ENCODE measurements at regions not wholly inside any gene's neighbourhood (a gene's known extent, or its start where the extent isn't known, plus 50 kb on each side); places are given as distances from the start of the nearest gene placed in this dataset.
"Not testable (repeated sequence)": the region's sequence is repeated elsewhere in the genome, so short reads cannot be mapped to it uniquely, and the experiment has no call there.

DNA sequence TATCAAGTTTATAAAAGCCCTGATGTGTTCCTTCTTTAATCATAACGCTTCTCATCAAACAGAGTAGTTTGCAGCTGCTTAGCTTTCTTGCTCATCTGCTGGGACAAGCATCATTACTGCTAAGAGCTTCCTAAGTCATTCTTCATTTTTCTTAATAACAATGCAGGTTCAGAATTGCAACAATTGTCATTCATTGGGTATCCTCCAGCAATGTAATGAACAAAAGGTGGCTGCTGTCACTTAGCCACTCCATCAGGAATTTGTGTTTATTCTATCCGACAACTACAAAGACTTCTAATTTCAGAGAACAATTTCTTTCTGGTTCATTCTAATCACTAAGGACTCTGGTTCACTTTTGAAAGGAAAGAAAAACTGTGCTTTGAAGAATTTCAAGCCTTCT is 836.7 kb upstream of the CDH10 start:
- H3K9me3 Mint-ChIP-seq, result peaks cover 6% of the 10 kb centered on the region
- no peak overlapping the region for H3K4me3 Mint-ChIP-seq
- no peaks in the 10 kb centered on the region for H3K4me1 Mint-ChIP-seq
- no peaks in the 10 kb centered on the region for H3K36me3 Mint-ChIP-seq (ENCODE audit: low read depth)
- H3K27me3 Mint-ChIP-seq, result no peaks in the 10 kb centered on the region
- ChIA-PET CTCF (no interaction called here), POLR2A (no interaction called here)
- DNase-seq, result no peak
- no peak overlapping the region for H3K27ac Mint-ChIP-seq

- H3K4me1 Mint-ChIP-seq, result no peaks in the 10 kb centered on the region
- no peak overlapping the region for H3K4me3 Mint-ChIP-seq
- peaks cover 14% of the 10 kb centered on the region for H3K9me3 Mint-ChIP-seq
- ChIA-PET POLR2A (no interaction called here), CTCF (no interaction called here)
- H3K36me3 Mint-ChIP-seq (ENCODE audit: low read depth), result no peaks in the 10 kb centered on the region
- H3K27ac Mint-ChIP-seq, result no peak overlapping the region
- DNase-seq, result no peak
- H3K27me3 Mint-ChIP-seq, result no peaks in the 10 kb centered on the region
These were observed 814.3 kb upstream of the CDH10 start for GRCh38 chr5:25459082-25459481.

- POLR2A ChIA-PET, result no interaction called here
- H3K4me1 Mint-ChIP-seq, result no peaks in the 10 kb centered on the region
These were observed 813.9 kb upstream of the CDH10 start for GRCh38 chr5:25458628-25459027.

DNA sequence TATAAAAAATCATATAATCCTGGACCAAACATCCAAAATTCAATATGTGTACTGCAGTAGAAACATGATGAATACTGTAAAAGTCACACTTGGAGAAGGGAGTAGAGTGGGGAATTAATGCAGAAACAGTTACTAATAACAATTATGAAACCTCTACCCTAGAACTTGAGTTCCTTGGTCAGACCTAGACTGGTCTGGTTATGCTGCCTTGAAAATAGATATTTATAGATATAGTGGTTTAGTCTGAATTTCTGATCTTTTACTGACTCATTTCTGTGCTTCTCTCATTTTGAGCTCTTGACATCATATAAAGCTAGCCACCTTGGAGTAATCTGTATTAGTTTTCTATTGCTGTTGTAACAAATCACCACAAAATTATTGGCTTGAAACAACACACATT is 808.7 kb upstream of the CDH10 start:
- no peak for DNase-seq
- H3K27me3 Mint-ChIP-seq, result no peaks in the 10 kb centered on the region
- H3K27ac Mint-ChIP-seq, result no peak overlapping the region
- ChIA-PET CTCF (no interaction called here), POLR2A (no interaction called here)
- H3K9me3 Mint-ChIP-seq, result peaks cover 13% of the 10 kb centered on the region
- no peaks in the 10 kb centered on the region for H3K4me1 Mint-ChIP-seq
- H3K36me3 Mint-ChIP-seq (ENCODE audit: low read depth), result no peaks in the 10 kb centered on the region
- H3K4me3 Mint-ChIP-seq, result no peak overlapping the region

More at GRCh38 chr5:25458628-25459027, 813.9 kb upstream of the CDH10 start:
- H3K27ac Mint-ChIP-seq, result no peak overlapping the region
- CTCF ChIA-PET, result no interaction called here
- DNase-seq, result no peak
- H3K27me3 Mint-ChIP-seq, result no peaks in the 10 kb centered on the region
- H3K36me3 Mint-ChIP-seq (ENCODE audit: low read depth), result no peaks in the 10 kb centered on the region
- no peak overlapping the region for H3K4me3 Mint-ChIP-seq
- peaks cover 15% of the 10 kb centered on the region for H3K9me3 Mint-ChIP-seq

GRCh38 chr5:25451294-25451693 is 806.5 kb upstream of the CDH10 start:
- CTCF ChIA-PET, result no interaction called here
- no peaks in the 10 kb centered on the region for H3K4me1 Mint-ChIP-seq

DNA sequence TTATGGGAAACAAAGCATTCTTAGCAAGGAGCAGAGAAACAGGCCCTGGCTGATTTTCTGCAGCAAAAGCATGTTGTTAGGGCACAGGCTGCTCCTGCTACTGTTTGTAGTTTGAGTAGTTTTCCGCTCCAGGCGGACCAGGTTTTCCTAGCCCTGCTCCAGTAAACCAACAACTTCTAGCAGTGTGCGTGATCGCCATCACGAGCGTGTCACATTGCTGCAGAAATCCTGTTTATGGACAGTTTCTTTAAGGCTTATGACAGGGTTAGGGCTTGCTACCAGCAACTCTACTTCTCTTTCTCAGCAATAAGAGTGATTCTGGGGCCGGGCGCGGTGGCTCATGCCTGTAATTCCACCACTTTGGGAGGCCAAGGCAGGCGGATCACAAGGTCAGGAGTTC is 803.9 kb upstream of the CDH10 start:
- CTCF ChIA-PET, result no interaction called here
- POLR2A ChIA-PET, result no interaction called here
- Mint-ChIP-seq H3K36me3 (ENCODE audit: low read depth) (no peaks in the 10 kb centered on the region), H3K4me1 (no peaks in the 10 kb centered on the region), H3K4me3 (no peak overlapping the region), H3K9me3 (peaks cover 3% of the 10 kb centered on the region), H3K27me3 (no peaks in the 10 kb centered on the region), H3K27ac (no peak overlapping the region)
- no peak for DNase-seq

More at GRCh38 chr5:25451294-25451693, 806.5 kb upstream of the CDH10 start:
- no peak overlapping the region for H3K27ac Mint-ChIP-seq
- H3K36me3 Mint-ChIP-seq (ENCODE audit: low read depth), result no peaks in the 10 kb centered on the region
- no peak for DNase-seq
- H3K4me3 Mint-ChIP-seq, result no peak overlapping the region
- no peaks in the 10 kb centered on the region for H3K27me3 Mint-ChIP-seq
- H3K9me3 Mint-ChIP-seq, result peaks cover 10% of the 10 kb centered on the region
- POLR2A ChIA-PET, result no interaction called here

DNA sequence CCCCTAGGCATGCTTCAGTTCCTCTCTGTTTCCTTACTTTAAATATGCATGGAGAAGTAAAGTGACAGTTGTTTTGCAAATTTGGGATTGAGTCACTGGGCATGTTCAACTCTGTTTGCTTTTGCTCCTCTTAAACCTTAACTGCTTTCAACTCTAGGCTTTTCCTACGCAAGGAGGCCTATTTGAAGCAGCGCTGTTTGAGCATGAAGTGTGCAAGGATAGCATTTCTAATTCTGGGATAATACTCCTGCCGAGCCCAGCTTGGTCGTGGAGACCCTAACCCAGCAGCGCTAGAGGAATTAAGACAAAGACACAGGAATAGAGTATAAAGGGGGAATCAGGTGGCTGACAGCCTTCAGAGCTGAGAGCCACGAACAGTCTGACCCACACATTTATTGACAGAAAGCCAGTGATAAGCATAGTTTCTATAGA is 803.4 kb upstream of the CDH10 start:
- no peak overlapping the region for H3K4me3 Mint-ChIP-seq
- H3K4me1 Mint-ChIP-seq, result no peaks in the 10 kb centered on the region
- DNase-seq, result no peak
- H3K27me3 Mint-ChIP-seq, result no peaks in the 10 kb centered on the region
- ChIA-PET POLR2A (no interaction called here), CTCF (no interaction called here)
- no peaks in the 10 kb centered on the region for H3K36me3 Mint-ChIP-seq (ENCODE audit: low read depth)
- no peak overlapping the region for H3K27ac Mint-ChIP-seq
- peaks cover 3% of the 10 kb centered on the region for H3K9me3 Mint-ChIP-seq

- H3K4me3 Mint-ChIP-seq; H3K36me3 Mint-ChIP-seq (ENCODE audit: low read depth); H3K4me1 Mint-ChIP-seq; POLR2A ChIA-PET; DNase-seq; CTCF ChIA-PET; H3K27ac Mint-ChIP-seq; H3K9me3 Mint-ChIP-seq; H3K27me3 Mint-ChIP-seq: not testable (repeated sequence)
These were observed 801.3 kb upstream of the CDH10 start for GRCh38 chr5:25446061-25446420.

- H3K27ac Mint-ChIP-seq; H3K36me3 Mint-ChIP-seq (ENCODE audit: low read depth); H3K4me3 Mint-ChIP-seq; H3K9me3 Mint-ChIP-seq; H3K27me3 Mint-ChIP-seq; DNase-seq; POLR2A ChIA-PET; H3K4me1 Mint-ChIP-seq; CTCF ChIA-PET: not testable (repeated sequence)
These were observed 800.7 kb upstream of the CDH10 start for GRCh38 chr5:25445381-25446060.

- POLR2A ChIA-PET, result no interaction called here
- DNase-seq, result no peak
- Mint-ChIP-seq H3K4me1 (no peaks in the 10 kb centered on the region), H3K27me3 (no peaks in the 10 kb centered on the region), H3K27ac (no peak overlapping the region), H3K36me3 (ENCODE audit: low read depth) (no peaks in the 10 kb centered on the region), H3K9me3 (peaks cover 3% of the 10 kb centered on the region), H3K4me3 (no peak overlapping the region)
- CTCF ChIA-PET, result no interaction called here
These were observed 799.9 kb upstream of the CDH10 start for GRCh38 chr5:25444697-25445096.

DNA sequence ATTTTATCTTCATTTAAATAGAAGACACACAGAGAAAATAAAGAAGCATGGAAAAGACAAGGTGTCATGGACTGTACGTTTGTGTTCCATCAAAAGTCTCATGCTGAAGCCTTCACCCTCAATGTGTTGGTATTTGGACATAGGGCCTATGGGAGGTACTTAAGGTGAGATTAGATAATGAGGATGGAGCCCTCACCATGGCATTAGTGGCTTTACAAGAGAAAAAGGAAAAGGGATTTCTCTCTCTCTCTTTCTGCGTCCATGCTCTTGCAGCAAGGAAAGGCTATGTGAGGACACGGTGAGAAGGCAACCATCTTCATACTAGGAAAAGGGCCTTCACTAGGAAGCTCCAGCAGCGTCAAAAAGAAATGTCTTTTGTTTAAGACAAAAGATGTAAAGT is 797.0 kb upstream of the CDH10 start:
- ChIA-PET CTCF (no interaction called here), POLR2A (no interaction called here)
- H3K9me3 Mint-ChIP-seq, result peaks cover 3% of the 10 kb centered on the region
- H3K4me1 Mint-ChIP-seq, result no peaks in the 10 kb centered on the region
- no peaks in the 10 kb centered on the region for H3K27me3 Mint-ChIP-seq
- DNase-seq, result no peak
- no peak overlapping the region for H3K4me3 Mint-ChIP-seq
- no peaks in the 10 kb centered on the region for H3K36me3 Mint-ChIP-seq (ENCODE audit: low read depth)
- H3K27ac Mint-ChIP-seq, result no peak overlapping the region

- Mint-ChIP-seq H3K27ac (no peak overlapping the region), H3K4me1 (no peaks in the 10 kb centered on the region), H3K9me3 (peaks cover 7% of the 10 kb centered on the region), H3K4me3 (no peak overlapping the region), H3K36me3 (ENCODE audit: low read depth) (no peaks in the 10 kb centered on the region), H3K27me3 (no peaks in the 10 kb centered on the region)
- ChIA-PET POLR2A (no interaction called here), CTCF (no interaction called here)
- DNase-seq, result no peak
These were observed 794.2 kb upstream of the CDH10 start for GRCh38 chr5:25439025-25439424.

DNA sequence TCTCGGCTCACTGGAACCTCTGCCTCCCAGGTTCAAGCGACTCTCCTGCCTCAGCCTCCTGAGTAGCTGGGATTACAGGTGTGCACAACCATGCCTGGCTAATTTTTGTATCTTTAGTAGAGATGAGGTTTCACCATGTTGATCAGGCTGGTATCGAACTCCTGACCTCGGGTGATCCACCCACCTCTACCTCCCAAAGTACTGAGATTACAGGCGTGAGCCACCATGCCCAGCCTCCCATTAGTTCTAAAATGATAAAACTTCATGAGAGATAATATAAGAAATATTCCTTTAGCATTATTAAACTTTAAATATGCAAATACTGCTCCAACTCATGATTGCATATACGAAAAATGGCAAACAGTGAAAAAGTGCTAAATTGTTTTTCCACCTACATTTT is 793.6 kb upstream of the CDH10 start:
- H3K9me3 Mint-ChIP-seq; POLR2A ChIA-PET; H3K4me1 Mint-ChIP-seq; CTCF ChIA-PET; H3K4me3 Mint-ChIP-seq; H3K36me3 Mint-ChIP-seq (ENCODE audit: low read depth); H3K27ac Mint-ChIP-seq; H3K27me3 Mint-ChIP-seq; DNase-seq: not testable (repeated sequence)

GRCh38 chr5:25436452-25436851 is 791.7 kb upstream of the CDH10 start:
- Mint-ChIP-seq H3K4me3 (no peak overlapping the region), H3K27me3 (no peaks in the 10 kb centered on the region), H3K27ac (no peak overlapping the region), H3K36me3 (ENCODE audit: low read depth) (no peaks in the 10 kb centered on the region), H3K4me1 (no peaks in the 10 kb centered on the region), H3K9me3 (peaks cover 7% of the 10 kb centered on the region)
- POLR2A ChIA-PET, result no interaction called here
- CTCF ChIA-PET, result no interaction called here
- DNase-seq, result no peak

DNA sequence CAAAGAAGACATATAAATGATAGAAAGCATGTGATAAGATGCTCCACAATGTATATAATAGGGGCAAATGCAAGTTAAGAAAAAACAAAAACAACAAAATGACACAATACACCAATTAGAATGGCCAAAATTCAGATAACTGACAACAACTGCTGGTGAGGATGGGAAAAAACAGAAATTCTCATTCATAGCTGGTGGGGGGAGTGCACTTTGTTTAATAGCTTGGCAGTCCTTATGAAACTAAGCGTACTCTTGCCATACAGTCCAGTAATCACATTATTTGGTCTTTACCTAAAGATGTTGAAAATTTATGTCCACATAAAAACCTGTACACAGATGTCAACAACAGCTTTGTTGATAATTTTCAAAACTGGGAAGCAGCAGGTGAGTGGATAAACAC is 791.1 kb upstream of the CDH10 start:
- H3K27ac Mint-ChIP-seq, result no peak overlapping the region
- ChIA-PET POLR2A (no interaction called here), CTCF (no interaction called here)
- no peaks in the 10 kb centered on the region for H3K27me3 Mint-ChIP-seq
- no peak for DNase-seq
- no peaks in the 10 kb centered on the region for H3K36me3 Mint-ChIP-seq (ENCODE audit: low read depth)
- H3K4me3 Mint-ChIP-seq, result no peak overlapping the region
- peaks cover 7% of the 10 kb centered on the region for H3K9me3 Mint-ChIP-seq
- no peaks in the 10 kb centered on the region for H3K4me1 Mint-ChIP-seq

All from activated CD4-positive, alpha-beta memory T cell treated with anti-CD3 and anti-CD28 coated beads, Interleukin-2, amount 10 ng/mL, durations not matched to agents 7 days and 5 days (primary cell).